GM12878 (cell line): ENCODE measurements at regions not wholly inside any gene's neighbourhood (a gene's known extent, or its start where the extent isn't known, plus 50 kb on each side); places are given as distances from the start of the nearest gene placed in this dataset.

Experiments
- ATAC-seq: fragments of 200-7000 bp; cut with Tn5 transposase; 3 replicates; pipeline ENCODE4 v1.9.1; 2020; ENCODE audit warnings: mild to moderate bottlenecking, moderate library complexity
- BruUV-seq: library from RNA; stranded (reverse); fragments of 400-500 nt; replicated peaks from 2 replicates; lab custom pipeline; 2021; lab: Mats Ljungman, UMichigan
- CTCF ChIA-PET: fragments of 300-600 bp; sonication (Branson Sonifier 250); formaldehyde crosslinking; extraction: SDS; loops from one replicate; lab custom pipeline; 2021; ENCODE audit warnings: inconsistent platforms; lab: Yijun Ruan, JAX
- POLR2A ChIA-PET: fragments of 350-600 bp; formaldehyde crosslinking; extraction: SDS; loops from one replicate; lab custom pipeline; 2021; ENCODE audit warnings: inconsistent platforms; lab: Charles Lee
- RAD21 ChIA-PET: fragments of 300-600 bp; sonication (Branson Sonifier 250); formaldehyde crosslinking; loops from one replicate; lab custom pipeline; 2023; ENCODE audit warnings: antibody characterized with exemption; ENCODE audit not compliant: unreplicated experiment; lab: Charles Lee
- SMC1A ChIA-PET: fragments of 300-600 bp; sonication (Branson Sonifier 250); formaldehyde crosslinking; loops from one replicate; lab custom pipeline; 2023; ENCODE audit not compliant: unreplicated experiment, uncharacterized antibody; lab: Charles Lee
- DNase-seq: peaks from one replicate; pipeline ENCODE4 v3.0.0-alpha.2; 2011; ENCODE audit warnings: low read depth, low spot score
- FAIRE-seq: peaks from 3 replicates; lab custom pipeline; 2011; peaks lifted over from hg19 to GRCh38; lab: Jason Lieb, UNC
- H2AFZ ChIP-seq: 2 replicates; pipeline ENCODE4 v1.6.0; 2011; ENCODE audit warnings: low read depth, low read length, control low read depth; ENCODE audit not compliant: control insufficient read depth
- H3K27ac ChIP-seq: 2 replicates; pipeline ENCODE4 v1.5.1; 2011; ENCODE audit warnings: control low read depth; ENCODE audit not compliant: control insufficient read depth, insufficient read depth
- H3K27me3 ChIP-seq, 2 experiments: replicated peaks in 1 of 2; 2 replicates each; pipeline versions ENCODE4 v1.6.0 to v1.6.1; 2011; ENCODE audit warnings: low read length in 1 of 2; ENCODE audit not compliant: control insufficient read depth in 2 of 2, insufficient read depth in 2 of 2
- H3K36me3 ChIP-seq, 2 experiments: 2 replicates each; pipeline ENCODE4 v1.5.1; 2011; ENCODE audit warnings: low read length in 1 of 2; ENCODE audit not compliant: control insufficient read depth in 2 of 2, insufficient read depth in 2 of 2
- H3K4me1 ChIP-seq: 2 replicates; pipeline ENCODE4 v1.6.1; 2011; ENCODE audit warnings: mild to moderate bottlenecking, low read length, moderate library complexity, mixed read lengths; ENCODE audit not compliant: control insufficient read depth, insufficient read depth
- H3K4me2 ChIP-seq: 2 replicates; pipeline ENCODE4 v1.6.0; 2011; ENCODE audit warnings: control low read depth; ENCODE audit not compliant: control insufficient read depth, insufficient read depth
- H3K4me3 ChIP-seq: fragments of 200-600 bp; sonication (generic); 2 replicates; pipeline ENCODE4 v1.5.1; 2016
- H3K79me2 ChIP-seq: 2 replicates; pipeline ENCODE4 v1.6.0; 2011; ENCODE audit warnings: low read length; ENCODE audit not compliant: control insufficient read depth, insufficient read depth
- H3K9ac ChIP-seq: 2 replicates; pipeline ENCODE4 v1.8.0; 2011; ENCODE audit warnings: low read length, control low read depth, mixed read lengths; ENCODE audit not compliant: control insufficient read depth, insufficient read depth
- H3K9me3 ChIP-seq: replicated peaks from 3 replicates; pipeline ENCODE4 v1.5.1; 2011; ENCODE audit warnings: mild to moderate bottlenecking, low read length; ENCODE audit not compliant: control insufficient read depth, insufficient read depth
- H4K20me1 ChIP-seq: 2 replicates; pipeline ENCODE4 v1.6.0; 2011; ENCODE audit not compliant: control insufficient read depth, insufficient read depth
- ASH2L ChIP-seq: fragments of 300-600, 200-600 bp; sonication (generic); IDR thresholded peaks from 2 replicates; pipeline ENCODE4 v1.6.1; 2017; ENCODE audit warnings: low read depth, mild to moderate bottlenecking, borderline replicate concordance
- BACH1 ChIP-seq: fragments of 450-650 bp; IDR thresholded peaks from 2 replicates; pipeline ENCODE4 v1.6.1; 2017; ENCODE audit warnings: mild to moderate bottlenecking, borderline replicate concordance
- GATAD2B ChIP-seq: fragments of 450-650 bp; conservative IDR thresholded peaks from 2 replicates; pipeline ENCODE4 v1.6.1; 2017; ENCODE audit warnings: low read depth, mild to moderate bottlenecking, moderate library complexity
- MXI1 ChIP-seq: fragments of 150-350 bp; IDR thresholded peaks from 2 replicates; pipeline ENCODE4 v1.6.1; 2011; ENCODE audit warnings: low read depth, mild to moderate bottlenecking, inconsistent platforms, low read length, improper control_type of control experiment
- PKNOX1 ChIP-seq: fragments of 450-650 bp; IDR thresholded peaks from 2 replicates; pipeline ENCODE4 v1.6.1; 2016; ENCODE audit warnings: mild to moderate bottlenecking
- POLR2A ChIP-seq: IDR thresholded peaks from 2 replicates; pipeline ENCODE4 v1.6.1; 2011; ENCODE audit warnings: low read depth, mild to moderate bottlenecking, low read length
- WGBS: methylation state at CpG from one replicate; pipeline ENCODE4 v1.1.6; 2016; ENCODE audit warnings: low lambda C conversion rate; ENCODE audit not compliant: insufficient replicate concordance, insufficient coverage; ENCODE audit errors: missing lambda C conversion rate; 5-methylcytosine and 5-hydroxymethylcytosine counted together
- in situ Hi-C: fragments of 300-500 bp; cut with MboI; formaldehyde crosslinking; loops from 9 replicates; pipeline ENCODE4 v1.14.3; 2018; ENCODE audit warnings: mixed read lengths
- intact Hi-C: fragments of 100-400 bp; cut with micrococcal nuclease; formaldehyde crosslinking; loops from one replicate; pipeline ENCODE4 v1.14.2; 2022; ENCODE audit not compliant: unreplicated experiment
- TF ChIP-seq, protein P1 (sequence below), 3 experiments: IDR thresholded peaks in 2 of 3; conservative IDR thresholded peaks in 1 of 3; 2 replicates each; pipeline ENCODE4 v1.5.1; 2011; ENCODE audit warnings: low read depth in 3 of 3, low read length in 3 of 3, mild to moderate bottlenecking in 3 of 3, control low read depth in 2 of 3, moderate library complexity in 2 of 3, inconsistent platforms in 1 of 3, mixed read lengths in 1 of 3; ENCODE audit not compliant: control insufficient read depth in 2 of 3, insufficient read depth in 1 of 3; ENCODE audit errors: extremely low read depth in 1 of 3

GRCh38 chr7:159218170-159218569, 73.5 kb upstream of the VIPR2 start:
- WGBS, result 6% methylated on average over 1 of the region's 1 CpG
- Histone ChIP-seq H3K9me3 (no peaks in the 10 kb centered on the region), H3K27me3 (no peaks in the 10 kb centered on the region), H3K79me2 (no peaks in the 10 kb centered on the region), H2AFZ (no peak overlapping the region), H3K4me1 (no peaks in the 10 kb centered on the region), H3K27ac (no peak overlapping the region), H3K36me3 (no peaks in the 10 kb centered on the region), H3K4me3 (no peak overlapping the region), H3K4me2 (no peak overlapping the region), H4K20me1 (no peaks in the 10 kb centered on the region), H3K9ac (no peak overlapping the region)
- ChIA-PET CTCF (no interaction called here), RAD21 (no interaction called here), SMC1A (no interaction called here), POLR2A (no interaction called here)
- no TSS peak for BruUV-seq
- in situ Hi-C loops (no loop called here), intact Hi-C loops (no loop called here)
- no peak for ATAC-seq
- DNase-seq, result no peak
- FAIRE-seq, result no peak
- TF ChIP-seq POLR2A (no peak), GATAD2B (no peak), BACH1 (no peak), MXI1 (no peak), ASH2L (no peak), PKNOX1 (no peak)
- TF ChIP-seq, protein P1, sequence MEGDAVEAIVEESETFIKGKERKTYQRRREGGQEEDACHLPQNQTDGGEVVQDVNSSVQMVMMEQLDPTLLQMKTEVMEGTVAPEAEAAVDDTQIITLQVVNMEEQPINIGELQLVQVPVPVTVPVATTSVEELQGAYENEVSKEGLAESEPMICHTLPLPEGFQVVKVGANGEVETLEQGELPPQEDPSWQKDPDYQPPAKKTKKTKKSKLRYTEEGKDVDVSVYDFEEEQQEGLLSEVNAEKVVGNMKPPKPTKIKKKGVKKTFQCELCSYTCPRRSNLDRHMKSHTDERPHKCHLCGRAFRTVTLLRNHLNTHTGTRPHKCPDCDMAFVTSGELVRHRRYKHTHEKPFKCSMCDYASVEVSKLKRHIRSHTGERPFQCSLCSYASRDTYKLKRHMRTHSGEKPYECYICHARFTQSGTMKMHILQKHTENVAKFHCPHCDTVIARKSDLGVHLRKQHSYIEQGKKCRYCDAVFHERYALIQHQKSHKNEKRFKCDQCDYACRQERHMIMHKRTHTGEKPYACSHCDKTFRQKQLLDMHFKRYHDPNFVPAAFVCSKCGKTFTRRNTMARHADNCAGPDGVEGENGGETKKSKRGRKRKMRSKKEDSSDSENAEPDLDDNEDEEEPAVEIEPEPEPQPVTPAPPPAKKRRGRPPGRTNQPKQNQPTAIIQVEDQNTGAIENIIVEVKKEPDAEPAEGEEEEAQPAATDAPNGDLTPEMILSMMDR (IDR thresholded peaks at IDR 0.05 in 2 of 3, conservative IDR thresholded peaks at IDR 0.05 in 1 of 3; ENCODE audit: control insufficient read depth in 2 of 3, extremely low read depth in 1 of 3, insufficient read depth in 1 of 3, low read depth in 3 of 3, low read length in 3 of 3), result no peak
